B cell (primary cell): ENCODE measurements at regions not wholly inside any gene's neighbourhood (a gene's known extent, or its start where the extent isn't known, plus 50 kb on each side); places are given as distances from the start of the nearest gene placed in this dataset.

Experiments used
- ATAC-seq: fragments of 200-7000 bp; cut with Tn5 transposase; one replicate; pipeline ENCODE4 v1.10.0; 2021; ENCODE audit warnings: low read depth, mild to moderate bottlenecking, moderate number of reproducible peaks, moderate library complexity
- CTCF ChIA-PET: fragments of 350-600 bp; sonication (Branson Sonifier 250); formaldehyde crosslinking; loops from one replicate; lab custom pipeline; 2021; ENCODE audit warnings: antibody characterized with exemption, inconsistent platforms; lab: Charles Lee
- POLR2A ChIA-PET: fragments of 350-600 bp; sonication (Branson Sonifier 250); formaldehyde crosslinking; loops from one replicate; lab custom pipeline; 2021; ENCODE audit warnings: antibody characterized with exemption; lab: Charles Lee
- DNase-seq: peaks from one replicate; pipeline ENCODE4 v3.0.0; 2013
- H2AFZ ChIP-seq: 2 replicates; pipeline ENCODE4 v1.6.1; 2012; ENCODE audit warnings: mild to moderate bottlenecking, low read depth, low read length; ENCODE audit not compliant: insufficient read depth, poor library complexity, severe bottlenecking
- H3K27ac ChIP-seq, 2 donors: 1 replicate in 1 of 2; 2 replicates in 1 of 2; pipeline ENCODE4 v1.5.1; 2012 to 2013; ENCODE audit warnings: low read length in 2 of 2, mild to moderate bottlenecking in 2 of 2, moderate library complexity in 1 of 2
- H3K27me3 ChIP-seq, 4 experiments: fragments of 200-600 bp in 1 of 4; sonication (generic) in 1 of 4; replicated peaks in 1 of 4; 1 replicate in 2 of 4; 2 replicates in 2 of 4; pipeline versions ENCODE4 v1.6.1 to v1.7.0; 2013 to 2016; ENCODE audit warnings: low read length in 3 of 4, mild to moderate bottlenecking in 2 of 4, mixed read lengths in 1 of 4, moderate library complexity in 1 of 4; ENCODE audit not compliant: insufficient read depth in 4 of 4, control insufficient read depth in 3 of 4; ENCODE audit errors: control extremely low read depth in 1 of 4
- H3K36me3 ChIP-seq, 2 experiments: replicated peaks in 1 of 2; 1 replicate in 1 of 2; 2 replicates in 1 of 2; pipeline versions ENCODE4 v1.6.1 to v1.7.1; 2013; ENCODE audit warnings: low read length in 1 of 2; ENCODE audit not compliant: insufficient read depth in 2 of 2, control insufficient read depth in 1 of 2; ENCODE audit errors: control extremely low read depth in 1 of 2, extremely low read depth in 1 of 2
- H3K4me1 ChIP-seq, 2 donors: fragments of 200-600 bp in 1 of 2; sonication (generic) in 1 of 2; 1 replicate in 1 of 2; 2 replicates in 1 of 2; pipeline versions ENCODE4 v1.5.1 to v1.6.1; 2013 to 2017; ENCODE audit warnings: low read length in 2 of 2; ENCODE audit not compliant: control insufficient read depth in 2 of 2, insufficient read depth in 2 of 2
- H3K4me2 ChIP-seq: replicated peaks from 2 replicates; pipeline ENCODE3; 2012; ENCODE audit warnings: mild to moderate bottlenecking, low read depth, low read length; ENCODE audit not compliant: poor library complexity, severe bottlenecking
- H3K4me3 ChIP-seq, 5 experiments: fragments of 200-600 bp in 1 of 5; sonication (generic) in 1 of 5; 1 replicate in 3 of 5; 2 replicates in 2 of 5; pipeline versions ENCODE4 v1.5.1 to v1.7.0; 2011 to 2016; ENCODE audit warnings: low read length in 4 of 5, mild to moderate bottlenecking in 4 of 5, low read depth in 2 of 5, control low read depth in 1 of 5, moderate library complexity in 1 of 5; ENCODE audit not compliant: insufficient read depth in 1 of 5; ENCODE audit errors: control extremely low read depth in 1 of 5, extremely low read depth in 1 of 5
- H3K79me2 ChIP-seq: fragments of 200-600 bp; sonication (generic); one replicate; pipeline ENCODE4 v1.6.0; 2016; ENCODE audit warnings: low read length; ENCODE audit not compliant: control insufficient read depth, insufficient read depth
- H3K9ac ChIP-seq: fragments of 200-600 bp; sonication (generic); 2 replicates; pipeline ENCODE4 v1.6.1; 2017; ENCODE audit warnings: mild to moderate bottlenecking, low read length, moderate library complexity
- H3K9me3 ChIP-seq, 3 donors: one replicate each; pipeline versions ENCODE4 v1.6.1 to v1.7.1; 2013; ENCODE audit warnings: low read length in 2 of 3; ENCODE audit not compliant: control insufficient read depth in 2 of 3, insufficient read depth in 1 of 3; ENCODE audit errors: control extremely low read depth in 1 of 3
- H4K20me1 ChIP-seq: 2 replicates; pipeline ENCODE4 v1.6.0; 2012; ENCODE audit warnings: mild to moderate bottlenecking, low read length; ENCODE audit not compliant: insufficient read depth, control insufficient read depth, poor library complexity, severe bottlenecking
- H3K27ac Mint-ChIP-seq: one replicate; pipeline ENCODE4 v1.8.0; 2021; ENCODE audit warnings: mixed read lengths
- H3K27me3 Mint-ChIP-seq: one replicate; pipeline ENCODE4 v1.8.0; 2021; ENCODE audit warnings: mixed read lengths
- H3K4me1 Mint-ChIP-seq: one replicate; pipeline ENCODE4 v1.8.0; 2021; ENCODE audit warnings: mixed read lengths
- H3K4me3 Mint-ChIP-seq: one replicate; pipeline ENCODE4 v1.8.0; 2021; ENCODE audit warnings: mixed read lengths
- H3K9me3 Mint-ChIP-seq: one replicate; pipeline ENCODE4 v1.8.0; 2022; ENCODE audit warnings: mixed read lengths; ENCODE audit not compliant: insufficient read depth
- EZH2 ChIP-seq: IDR thresholded peaks from 2 replicates; pipeline ENCODE4 v1.6.1; 2012; ENCODE audit warnings: borderline replicate concordance, low read depth, mild to moderate bottlenecking, moderate library complexity, low read length; ENCODE audit not compliant: insufficient read depth, poor library complexity, severe bottlenecking
- WGBS: methylation state at CpG from one replicate; pipeline ENCODE4 v1.1.5; 2013; ENCODE audit warnings: missing lambda C conversion rate; ENCODE audit not compliant: insufficient coverage; 5-methylcytosine and 5-hydroxymethylcytosine counted together
- intact Hi-C: fragments of 100-400 bp; cut with micrococcal nuclease; formaldehyde crosslinking; loops from one replicate; pipeline ENCODE4 v1.10.0; 2022
- TF ChIP-seq, protein P1 (sequence below): fragments of 200-600 bp; IDR thresholded peaks from one replicate; pipeline ENCODE4 v1.8.0; 2022; ENCODE audit warnings: antibody characterized with exemption, mild to moderate bottlenecking

DNA sequence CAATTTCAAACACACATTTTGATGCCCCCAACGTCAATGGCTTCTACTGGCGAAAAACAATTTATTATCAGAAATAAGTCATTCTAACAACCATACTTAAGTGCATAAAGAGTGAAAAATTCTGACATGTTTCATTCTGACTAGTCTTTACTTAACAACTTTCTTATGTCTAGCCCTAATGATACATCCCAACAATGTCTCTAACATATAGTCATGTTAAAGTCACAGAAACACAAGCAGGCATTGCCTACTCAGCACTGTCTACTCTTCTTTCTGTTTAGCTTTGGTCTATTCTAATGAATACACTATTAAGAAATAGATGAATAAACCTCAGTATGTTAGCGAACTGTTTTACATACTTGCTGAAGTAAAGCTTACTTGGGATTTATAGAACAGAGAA, 105.8 kb upstream of the DUSP10 start:
- no peak overlapping the region for H3K4me2 ChIP-seq
- H3K4me1 ChIP-seq = no peaks in the 10 kb centered on the region
- DNase-seq = no peak
- H3K36me3 ChIP-seq = no peaks in the 10 kb centered on the region
- Mint-ChIP-seq H3K27me3 (no peaks in the 10 kb centered on the region), H3K9me3 (no peaks in the 10 kb centered on the region), H3K4me3 (no peak overlapping the region), H3K4me1 (peaks cover 2% of the 10 kb centered on the region), H3K27ac (no peak overlapping the region)
- CTCF ChIA-PET = interaction anchor here (0.5 kb wide), 1 partner anchor 1656 kb away, joined by 4 read pairs; no protein-coding TSS in a partner anchor
- whole genome bisulfite sequencing = 100% methylated on average over 1 of the region's 3 CpGs
- H2AFZ ChIP-seq = no peak overlapping the region
- no peak overlapping the region for H3K9ac ChIP-seq
- no peaks in the 10 kb centered on the region for H3K27me3 ChIP-seq
- no peak overlapping the region for H3K4me3 ChIP-seq
- intact Hi-C loops = no loop called here
- no peak for ATAC-seq
- no peaks in the 10 kb centered on the region for H4K20me1 ChIP-seq
- TF ChIP-seq EZH2 = no peak
- TF ChIP-seq, protein P1, sequence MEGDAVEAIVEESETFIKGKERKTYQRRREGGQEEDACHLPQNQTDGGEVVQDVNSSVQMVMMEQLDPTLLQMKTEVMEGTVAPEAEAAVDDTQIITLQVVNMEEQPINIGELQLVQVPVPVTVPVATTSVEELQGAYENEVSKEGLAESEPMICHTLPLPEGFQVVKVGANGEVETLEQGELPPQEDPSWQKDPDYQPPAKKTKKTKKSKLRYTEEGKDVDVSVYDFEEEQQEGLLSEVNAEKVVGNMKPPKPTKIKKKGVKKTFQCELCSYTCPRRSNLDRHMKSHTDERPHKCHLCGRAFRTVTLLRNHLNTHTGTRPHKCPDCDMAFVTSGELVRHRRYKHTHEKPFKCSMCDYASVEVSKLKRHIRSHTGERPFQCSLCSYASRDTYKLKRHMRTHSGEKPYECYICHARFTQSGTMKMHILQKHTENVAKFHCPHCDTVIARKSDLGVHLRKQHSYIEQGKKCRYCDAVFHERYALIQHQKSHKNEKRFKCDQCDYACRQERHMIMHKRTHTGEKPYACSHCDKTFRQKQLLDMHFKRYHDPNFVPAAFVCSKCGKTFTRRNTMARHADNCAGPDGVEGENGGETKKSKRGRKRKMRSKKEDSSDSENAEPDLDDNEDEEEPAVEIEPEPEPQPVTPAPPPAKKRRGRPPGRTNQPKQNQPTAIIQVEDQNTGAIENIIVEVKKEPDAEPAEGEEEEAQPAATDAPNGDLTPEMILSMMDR = no peak
- POLR2A ChIA-PET = no interaction called here
- no peaks in the 10 kb centered on the region for H3K79me2 ChIP-seq
- no peak overlapping the region for H3K27ac ChIP-seq
- H3K9me3 ChIP-seq = no peaks in the 10 kb centered on the region

DNA sequence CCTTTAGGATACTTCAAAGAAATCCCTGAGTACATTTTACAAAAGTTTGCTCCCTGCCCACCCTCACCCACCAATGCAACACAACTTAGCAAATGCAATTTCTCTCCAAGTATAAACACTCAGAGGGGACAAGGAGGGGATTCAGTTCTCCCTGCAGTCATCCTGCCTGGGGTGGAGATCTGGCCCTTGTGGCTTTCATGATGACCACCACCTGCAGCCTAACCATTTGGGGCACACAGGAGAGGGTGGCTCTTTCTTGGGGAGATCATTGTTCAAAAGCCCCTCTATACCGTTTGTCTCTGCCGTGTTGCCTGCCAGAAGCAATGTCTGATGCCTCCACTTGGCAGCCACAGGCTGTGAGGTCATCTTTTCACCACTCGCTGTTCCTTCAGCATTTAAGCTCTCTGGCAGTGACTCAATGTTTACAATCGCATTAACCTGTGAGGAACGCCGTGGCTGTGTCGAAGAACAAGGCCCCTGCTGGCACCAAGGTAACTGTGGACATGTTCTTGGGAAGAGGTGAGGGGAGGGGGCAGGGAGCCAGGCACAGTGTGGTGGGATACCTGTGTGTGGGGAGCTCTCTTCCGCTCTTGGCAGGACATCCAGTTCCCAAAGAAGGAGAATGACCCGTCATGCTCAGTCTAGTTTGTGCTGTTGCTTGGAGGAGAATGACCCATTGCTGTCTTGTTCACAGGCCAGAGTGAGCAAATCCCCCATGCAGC, 103.9 kb upstream of the DUSP10 start:
- Histone ChIP-seq H3K9ac (no peak overlapping the region), H3K4me2 (no peak overlapping the region), H3K27me3 (no peaks in the 10 kb centered on the region), H3K27ac (no peak overlapping the region), H3K4me3 (no peak overlapping the region), H3K79me2 (no peaks in the 10 kb centered on the region), H3K9me3 (no peaks in the 10 kb centered on the region), H2AFZ (no peak overlapping the region), H4K20me1 (no peaks in the 10 kb centered on the region), H3K4me1 (peaks cover 2 to 5% of the 10 kb centered on the region in 2 donors), H3K36me3 (no peaks in the 10 kb centered on the region)
- H3K27ac Mint-ChIP-seq = no peak overlapping the region
- DNase-seq (no peak), ATAC-seq (no peak)
- peaks cover 11% of the 10 kb centered on the region for H3K4me1 Mint-ChIP-seq
- WGBS = 100% methylated on average over 9 of the region's 9 CpGs
- no peaks in the 10 kb centered on the region for H3K27me3 Mint-ChIP-seq
- H3K4me3 Mint-ChIP-seq = no peak overlapping the region
- CTCF ChIA-PET = no interaction called here
- no peak for TF ChIP-seq EZH2
- TF ChIP-seq, protein P1 = no peak
- intact Hi-C loops = no loop called here
- POLR2A ChIA-PET = no interaction called here
- no peaks in the 10 kb centered on the region for H3K9me3 Mint-ChIP-seq
